Urothelium cell line (cell line): ENCODE measurements at regions not wholly inside any gene's neighbourhood (a gene's known extent, or its start where the extent isn't known, plus 50 kb on each side); places are given as distances from the start of the nearest gene placed in this dataset.
"Not testable (repeated sequence)": the region's sequence is repeated elsewhere in the genome, so short reads cannot be mapped to it uniquely, and the experiment has no call there.

ENCODE experiments used
- DNase-seq: peaks from one replicate; pipeline ENCODE4 v3.0.0; 2011; ENCODE audit warnings: low spot score, mixed read lengths
- FAIRE-seq: peaks from 2 replicates; lab custom pipeline; 2011; peaks lifted over from hg19 to GRCh38; lab: Jason Lieb, UNC

GRCh38 chr17:70278844-70279462 lies 109.6 kb downstream of the KCNJ2 start:
- no peak for DNase-seq

DNA sequence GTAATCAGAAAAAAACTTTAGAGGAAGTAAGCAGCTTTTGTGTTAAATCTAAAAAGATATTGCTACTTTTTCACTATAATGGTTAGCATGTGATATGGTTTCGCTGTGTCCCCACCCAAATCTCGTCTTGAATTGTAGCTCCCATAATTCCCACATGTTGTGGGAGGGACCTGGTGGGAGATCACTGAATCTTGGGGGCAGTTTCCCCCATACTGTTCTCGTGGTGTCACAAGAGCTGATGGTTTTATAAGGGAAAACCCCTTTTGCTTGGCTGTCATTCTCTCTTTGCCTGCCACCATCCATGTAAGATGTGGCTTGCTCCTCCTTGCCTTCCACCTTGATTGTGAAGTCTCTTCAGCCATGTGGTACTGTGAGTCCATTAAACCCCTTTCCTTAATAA lies 117.1 kb downstream of the KCNJ2 start:
- FAIRE-seq = no peak

More at GRCh38 chr17:70278844-70279462, 109.6 kb downstream of the KCNJ2 start:
- no peak for FAIRE-seq

GRCh38 chr17:70288540-70289290 lies 119.4 kb downstream of the KCNJ2 start:
- FAIRE-seq (no peak), DNase-seq (no peak)

More for the DNA sequence above, 117.1 kb downstream of the KCNJ2 start:
- no peak for DNase-seq

DNA sequence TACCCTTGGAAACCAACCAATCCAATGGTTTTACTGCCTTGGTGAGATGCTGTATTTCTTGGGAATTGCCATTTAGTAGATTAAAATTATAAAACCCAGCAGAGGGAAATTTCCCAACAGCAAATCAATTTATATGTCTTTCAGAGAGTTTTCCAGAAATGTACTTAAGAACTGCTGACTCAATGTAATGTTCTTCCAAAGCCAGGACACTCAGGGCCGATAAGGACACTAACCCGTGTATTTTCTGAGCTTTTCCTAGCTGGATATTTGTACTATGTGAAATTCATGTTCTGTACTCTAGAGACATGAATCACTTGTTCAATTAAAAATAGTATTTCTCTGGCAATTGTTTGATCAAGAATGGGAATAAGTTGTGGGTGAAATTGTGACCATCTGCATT lies 121.4 kb downstream of the KCNJ2 start:
- no peak for FAIRE-seq

GRCh38 chr17:70292366-70292765 lies 123.0 kb downstream of the KCNJ2 start:
- FAIRE-seq = no peak

More for the DNA sequence above, 121.4 kb downstream of the KCNJ2 start:
- DNase-seq = no peak

DNA sequence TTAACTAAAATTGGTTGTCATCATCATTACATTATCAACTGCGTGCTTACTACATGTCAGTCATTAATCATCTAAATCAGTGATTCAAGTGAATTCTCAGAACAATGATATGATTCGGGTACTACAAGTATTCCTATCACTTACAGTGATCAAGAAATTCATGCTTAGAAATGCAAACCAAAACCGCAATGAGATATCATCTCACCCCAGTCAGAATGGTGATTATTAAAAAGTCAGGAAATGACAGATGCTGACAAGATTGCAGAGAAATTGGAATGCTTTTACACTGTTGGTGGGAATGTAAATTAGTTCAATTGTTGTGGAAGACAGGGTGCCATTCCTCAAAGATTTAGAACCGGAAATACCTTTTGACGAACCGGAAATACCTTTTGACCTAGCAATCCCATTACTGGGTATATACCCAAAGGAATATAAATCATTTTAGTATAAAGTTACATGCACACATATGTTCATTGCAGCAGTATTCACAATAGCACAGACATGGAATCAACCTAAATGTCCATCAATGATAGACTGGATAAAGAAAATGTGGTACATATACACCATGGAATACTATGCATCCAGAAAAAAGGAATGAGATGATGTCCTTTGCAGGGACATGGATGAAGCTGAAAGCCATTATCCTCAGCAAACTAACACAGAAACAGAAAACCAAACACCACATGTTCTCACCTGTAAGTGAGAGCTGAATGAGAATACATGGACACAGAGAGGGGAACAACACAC lies 124.4 kb downstream of the KCNJ2 start:
- peak; percentile 52 for FAIRE-seq
- not testable (repeated sequence) for DNase-seq

More at GRCh38 chr17:70292366-70292765, 123.0 kb downstream of the KCNJ2 start:
- DNase-seq = no peak

DNA sequence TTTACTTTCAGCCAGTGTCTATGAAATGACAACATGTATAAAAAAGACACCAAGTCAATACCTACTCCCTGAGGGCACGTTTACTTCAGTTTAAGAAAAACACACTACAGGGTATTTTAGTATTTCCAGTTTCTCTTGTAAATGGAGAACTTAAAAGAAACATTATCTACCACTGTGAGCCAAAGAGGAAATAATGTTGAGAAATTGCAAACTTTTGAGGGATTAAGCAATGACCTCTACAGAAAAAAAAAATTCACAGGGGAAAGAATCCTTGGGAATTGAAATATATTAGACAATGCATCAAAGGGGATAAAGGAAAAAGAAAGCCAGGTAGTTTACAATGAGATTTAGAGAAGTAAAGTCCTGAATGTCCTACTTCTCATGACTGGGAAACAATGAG lies 126.0 kb downstream of the KCNJ2 start:
- DNase-seq (no peak), FAIRE-seq (no peak)

DNA sequence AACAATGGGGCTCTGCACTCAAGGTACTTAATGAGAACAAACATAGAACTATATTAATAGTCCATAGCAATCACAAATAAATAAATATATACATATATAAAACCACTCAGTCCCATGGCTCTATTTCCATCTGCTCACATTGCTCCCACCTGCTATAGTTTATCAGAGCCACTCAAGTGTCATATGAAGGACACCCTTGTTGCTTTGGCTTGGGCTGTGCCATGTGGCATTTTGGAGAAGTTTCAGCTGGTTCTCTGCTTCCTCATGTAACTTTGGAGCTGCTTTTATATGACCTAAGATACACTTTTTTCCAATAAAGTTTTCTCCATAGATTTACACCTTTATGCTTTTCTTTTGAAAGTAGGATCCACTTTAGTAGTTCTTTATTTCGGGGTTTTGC lies 126.4 kb downstream of the KCNJ2 start:
- FAIRE-seq (no peak), DNase-seq (no peak)

GRCh38 chr17:70296456-70296855 lies 127.1 kb downstream of the KCNJ2 start:
- DNase-seq (no peak), FAIRE-seq (peak; percentile 55)

- DNase-seq (no peak), FAIRE-seq (no peak)
These were observed 128.1 kb downstream of the KCNJ2 start for GRCh38 chr17:70297397-70297796.

DNA sequence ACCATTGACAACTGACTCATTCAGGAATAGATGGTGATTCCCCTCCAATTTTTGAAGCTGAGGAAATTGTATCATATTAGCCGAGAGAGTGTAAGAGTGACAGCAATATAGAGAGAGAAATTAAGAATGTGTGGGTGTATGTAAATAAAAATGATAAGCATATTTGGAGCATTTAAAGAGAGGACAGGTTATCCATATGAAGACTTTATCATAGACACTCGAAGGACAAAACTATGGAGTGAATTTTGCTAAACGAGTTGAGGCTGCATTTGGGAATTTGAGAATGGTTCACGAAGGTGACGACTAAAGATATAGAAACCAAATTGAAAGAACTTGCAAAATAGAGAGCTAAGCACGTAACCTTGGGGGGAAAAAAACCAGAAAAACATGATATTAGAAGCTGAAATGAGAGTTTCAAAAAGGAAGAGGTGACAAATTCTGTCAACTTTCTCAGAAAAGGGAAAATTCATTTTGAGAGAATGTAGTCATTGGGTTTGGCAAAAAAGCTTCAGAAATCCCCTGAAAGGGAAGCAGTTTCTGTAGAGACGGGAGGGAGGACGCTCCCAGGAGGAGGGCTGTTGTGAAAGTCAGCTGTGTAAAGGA lies 129.7 kb downstream of the KCNJ2 start:
- DNase-seq (no peak), FAIRE-seq (no peak)

- FAIRE-seq = no peak
These were observed 138.3 kb downstream of the KCNJ2 start for GRCh38 chr17:70307430-70308225.

GRCh38 chr17:70308618-70309017 lies 139.3 kb downstream of the KCNJ2 start:
- no peak for FAIRE-seq
- no peak for DNase-seq

More at GRCh38 chr17:70307430-70308225, 138.3 kb downstream of the KCNJ2 start:
- no peak for DNase-seq

DNA sequence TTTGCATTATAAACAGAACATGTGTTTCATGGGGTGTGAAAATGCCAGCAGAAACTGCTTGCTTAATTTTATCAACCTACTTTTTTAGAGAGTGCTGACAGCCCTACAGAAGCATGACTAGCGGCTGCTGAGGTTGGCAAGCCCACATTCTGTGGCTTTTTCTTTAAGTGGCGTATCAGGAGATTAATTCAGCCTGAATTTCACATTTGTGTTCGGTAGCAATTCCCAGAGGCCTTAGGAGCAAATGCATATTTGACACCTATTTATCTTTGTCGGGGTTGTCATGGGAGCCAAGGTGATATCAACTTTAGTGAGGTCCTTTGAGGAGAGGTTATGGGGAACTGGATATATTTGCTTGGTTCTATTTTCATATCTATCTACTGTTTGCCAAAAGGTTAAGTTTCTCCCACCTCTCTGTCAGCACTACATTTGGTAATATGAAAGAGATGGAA lies 140.9 kb downstream of the KCNJ2 start:
- DNase-seq (no peak), FAIRE-seq (no peak)

DNA sequence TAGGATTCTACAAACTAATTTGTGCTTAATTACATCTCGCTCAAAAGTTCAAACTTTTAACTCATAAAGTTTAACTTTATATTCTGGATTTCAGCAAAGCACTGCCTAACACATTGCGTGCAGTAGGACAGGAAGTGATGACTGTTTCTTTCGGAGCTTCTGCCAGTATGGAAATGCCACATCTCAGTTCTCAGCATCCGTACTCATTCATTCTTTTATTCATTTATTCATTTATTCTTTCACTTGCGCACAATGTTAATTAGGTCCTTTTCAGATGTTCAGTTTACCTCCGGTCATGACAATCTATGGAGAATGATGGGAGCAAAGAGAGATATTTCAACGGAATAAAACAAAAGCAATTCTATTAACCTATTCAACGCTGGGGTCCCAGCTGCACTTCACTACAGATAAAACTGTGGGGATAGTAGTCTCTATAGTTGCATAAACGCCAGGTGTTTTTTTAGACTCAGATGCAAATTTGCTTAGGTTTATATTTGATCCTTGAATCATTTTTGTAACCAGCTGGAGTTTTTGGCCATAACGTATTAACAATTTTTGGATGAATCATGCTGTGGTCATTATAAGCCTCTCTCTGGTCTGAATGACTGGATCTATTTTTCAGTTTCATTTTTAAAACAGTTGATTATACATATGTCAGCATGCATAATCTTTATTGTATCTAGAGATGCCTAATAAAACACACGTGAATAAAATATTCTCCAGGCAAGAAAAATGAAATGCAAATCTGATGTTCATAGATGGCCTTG lies 143.9 kb downstream of the KCNJ2 start:
- FAIRE-seq = peak; percentile 88
- no peak for DNase-seq

- FAIRE-seq (no peak), DNase-seq (no peak)
These were observed 144.8 kb downstream of the KCNJ2 start for GRCh38 chr17:70314096-70314495.

DNA sequence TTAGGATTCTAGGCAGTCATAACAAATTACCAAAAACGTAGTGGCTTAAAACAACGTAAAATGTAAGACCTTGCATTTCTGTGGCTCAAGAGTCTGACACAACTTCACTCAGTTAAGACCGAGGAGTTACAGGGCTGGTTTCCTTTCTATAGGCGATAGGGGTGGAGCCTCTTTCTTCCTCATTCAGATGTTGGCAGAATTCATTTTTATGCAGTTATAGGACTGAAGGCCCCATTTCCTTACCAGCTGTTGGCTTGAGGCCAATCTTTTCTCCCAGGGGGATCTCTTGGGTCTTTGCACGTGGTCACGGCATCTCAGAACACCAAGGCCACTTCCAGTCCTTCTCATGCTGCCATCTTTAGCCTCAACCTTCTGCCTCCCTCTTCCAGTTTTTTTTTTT lies 145.2 kb downstream of the KCNJ2 start:
- DNase-seq (no peak), FAIRE-seq (no peak)

DNA sequence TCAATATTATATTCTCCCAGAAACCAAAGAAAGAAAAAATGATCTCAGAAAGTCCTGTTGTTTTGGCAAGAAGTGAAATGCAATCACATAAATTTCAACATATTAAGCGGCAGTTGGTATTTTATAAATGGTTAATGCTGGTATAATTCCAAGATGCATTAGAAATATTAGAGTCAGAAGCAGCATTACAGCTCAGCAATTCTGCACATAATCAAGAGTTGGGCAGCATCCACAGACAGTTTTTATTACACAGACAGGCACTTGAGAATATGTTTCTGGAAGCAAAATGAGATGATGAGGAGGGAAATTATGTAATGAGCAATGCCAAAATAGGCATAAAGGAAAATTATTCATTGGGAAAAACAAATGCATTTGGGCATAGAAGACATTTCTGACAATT lies 148.1 kb downstream of the KCNJ2 start:
- DNase-seq (no peak), FAIRE-seq (no peak)

DNA sequence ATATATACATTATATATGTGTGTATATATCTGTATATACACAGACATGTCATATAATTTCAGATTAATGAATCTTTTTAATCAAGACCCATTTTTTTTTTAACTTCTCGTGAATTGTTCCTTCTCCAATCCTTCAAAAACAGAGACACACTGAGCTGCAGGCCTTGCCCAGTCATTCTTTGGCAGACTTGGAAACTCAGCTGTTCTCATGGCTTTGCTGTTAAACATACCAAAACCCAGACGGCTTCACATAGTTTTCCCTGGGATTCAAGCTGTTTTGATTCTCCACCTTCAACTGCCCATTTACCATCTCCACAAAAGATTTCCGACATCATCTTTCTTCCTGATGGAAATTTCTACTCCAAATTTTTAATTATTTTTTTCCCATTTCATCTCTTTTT lies 148.7 kb downstream of the KCNJ2 start:
- DNase-seq (no peak), FAIRE-seq (no peak)

DNA sequence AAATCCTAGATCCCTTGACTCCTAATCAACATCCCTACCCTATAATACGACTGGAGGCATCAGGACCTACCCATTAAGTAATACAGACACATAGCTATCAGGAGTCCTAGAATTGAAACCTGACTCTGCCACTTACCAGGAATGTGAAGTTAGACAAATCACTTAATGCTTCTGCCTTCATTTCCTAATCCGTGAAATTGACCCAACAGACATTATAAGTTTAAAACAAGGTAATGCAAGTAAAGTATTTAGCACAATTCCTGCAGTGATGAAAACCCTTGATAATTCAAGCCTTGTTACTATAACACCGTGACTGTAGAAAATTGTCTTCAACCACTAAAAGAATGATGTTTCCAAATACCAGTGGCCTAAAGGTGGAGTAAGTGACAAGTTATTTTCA lies 150.2 kb downstream of the KCNJ2 start:
- FAIRE-seq (peak; percentile 72), DNase-seq (no peak)
